OCI-LY1 (cell line): ENCODE measurements at regions not wholly inside any gene's neighbourhood (a gene's known extent, or its start where the extent isn't known, plus 50 kb on each side); places are given as distances from the start of the nearest gene placed in this dataset.

Experiments
- H2AFZ ChIP-seq: fragments of 200-600 bp; sonication (generic), shearing (Covaris generic); 2 replicates; pipeline ENCODE4 v1.6.0; 2014; ENCODE audit warnings: antibody characterized with exemption, mild to moderate bottlenecking, low read length
- H3F3A ChIP-seq: fragments of 200-600 bp; sonication (generic), shearing (Covaris generic); 2 replicates; pipeline ENCODE4 v1.6.0; 2014; ENCODE audit warnings: mild to moderate bottlenecking, antibody characterized with exemption, low read length, moderate library complexity; ENCODE audit not compliant: insufficient read depth
- H3K27ac ChIP-seq: fragments of 200-600 bp; sonication (generic); 2 replicates; pipeline ENCODE4 v1.5.1; 2014; ENCODE audit warnings: low read length, mixed run types, mild to moderate bottlenecking, low read depth; ENCODE audit not compliant: poor library complexity, severe bottlenecking
- H3K27me3 ChIP-seq: fragments of 200-600 bp; sonication (generic); 2 replicates; pipeline ENCODE4 v1.6.0; 2014; ENCODE audit warnings: antibody characterized with exemption, mild to moderate bottlenecking, low read length, moderate library complexity; ENCODE audit not compliant: insufficient read depth
- H3K36me3 ChIP-seq: fragments of 200-600 bp; sonication (generic); 2 replicates; pipeline ENCODE4 v1.6.1; 2014; ENCODE audit warnings: mild to moderate bottlenecking, antibody characterized with exemption, low read length, moderate library complexity, mixed read lengths; ENCODE audit not compliant: insufficient read depth
- H3K4me1 ChIP-seq: fragments of 200-600 bp; sonication (generic); 2 replicates; pipeline ENCODE4 v1.5.1; 2014; ENCODE audit warnings: mild to moderate bottlenecking, low read length, moderate library complexity; ENCODE audit not compliant: insufficient read depth, severe bottlenecking
- H3K4me2 ChIP-seq: fragments of 200-600 bp; sonication (generic), shearing (Covaris generic); 2 replicates; pipeline ENCODE4 v1.6.1; 2014; ENCODE audit warnings: low read length
- H3K4me3 ChIP-seq: fragments of 200-600 bp; sonication (generic); 2 replicates; pipeline ENCODE4 v1.5.1; 2014; ENCODE audit warnings: low read length, low read depth, mild to moderate bottlenecking, mixed read lengths; ENCODE audit not compliant: poor library complexity, severe bottlenecking
- H3K79me2 ChIP-seq: fragments of 200-600 bp; shearing (Covaris generic); 2 replicates; pipeline ENCODE4 v1.6.1; 2016; ENCODE audit warnings: mixed run types, low read length, mixed read lengths; ENCODE audit not compliant: insufficient read depth
- H3K9ac ChIP-seq: fragments of 200-600 bp; sonication (generic), shearing (Covaris generic); 2 replicates; pipeline ENCODE4 v1.6.1; 2014; ENCODE audit warnings: mild to moderate bottlenecking, low read length, mixed read lengths
- H3K9me2 ChIP-seq: fragments of 200-600 bp; sonication (generic), shearing (Covaris generic); 2 replicates; pipeline ENCODE4 v1.6.1; 2014; ENCODE audit warnings: low read depth, mild to moderate bottlenecking, low read length, mixed read lengths
- H3K9me3 ChIP-seq: fragments of 200-600 bp; shearing (Covaris generic); 2 replicates; pipeline ENCODE4 v1.6.1; 2014; ENCODE audit warnings: low read length, mixed read lengths
- H4K20me1 ChIP-seq: fragments of 200-600 bp; sonication (generic), shearing (Covaris generic); 2 replicates; pipeline ENCODE4 v1.6.0; 2016; ENCODE audit warnings: mild to moderate bottlenecking, low read length; ENCODE audit not compliant: insufficient read depth
- CTCF ChIP-seq: fragments of 200-600 bp; sonication (generic), shearing (Covaris generic); IDR thresholded peaks from 2 replicates; pipeline ENCODE4 v1.5.1; 2017; ENCODE audit warnings: mild to moderate bottlenecking, antibody characterized with exemption, low read length, moderate library complexity, mixed read lengths
- EZH2 ChIP-seq: fragments of 200-600 bp; sonication (generic), shearing (Covaris generic); IDR thresholded peaks from 2 replicates; pipeline ENCODE4 v1.8.0; 2017; ENCODE audit warnings: borderline replicate concordance, mixed run types, mild to moderate bottlenecking, antibody characterized with exemption, low read length, moderate library complexity, mixed read lengths

- no peaks in the 10 kb centered on the region; the same call in 1 of the 2 replicates for H3K27me3 ChIP-seq
- no peak overlapping the region for H3K4me2 ChIP-seq
- TF ChIP-seq CTCF (no peak), EZH2 (no peak)
- no peaks in the 10 kb centered on the region for H4K20me1 ChIP-seq
- no peak overlapping the region for H3K9ac ChIP-seq
- H3K4me3 ChIP-seq: no peak overlapping the region
- no peaks in the 10 kb centered on the region for H3K4me1 ChIP-seq
- peaks cover 6% of the 10 kb centered on the region; the same call in 1 of the 2 replicates for H3K9me3 ChIP-seq
- H3F3A ChIP-seq: no peaks in the 10 kb centered on the region
- no peak overlapping the region for H2AFZ ChIP-seq
- no peak overlapping the region for H3K27ac ChIP-seq
- no peaks in the 10 kb centered on the region for H3K79me2 ChIP-seq
- no peaks in the 10 kb centered on the region for H3K36me3 ChIP-seq
- H3K9me2 ChIP-seq: no peaks in the 10 kb centered on the region
These were observed 169.0 kb downstream of the OPA1 start for GRCh38 chr3:193761969-193762368.

GRCh38 chr3:193762657-193763056, 169.6 kb downstream of the OPA1 start:
- H4K20me1 ChIP-seq: no peaks in the 10 kb centered on the region
- H3K4me2 ChIP-seq: no peak overlapping the region
- no peak overlapping the region for H3K27ac ChIP-seq
- TF ChIP-seq CTCF (no peak), EZH2 (no peak)
- H2AFZ ChIP-seq: no peak overlapping the region
- H3K9me2 ChIP-seq: no peaks in the 10 kb centered on the region
- no peaks in the 10 kb centered on the region for H3F3A ChIP-seq
- no peaks in the 10 kb centered on the region for H3K36me3 ChIP-seq
- 0 out of 2 replicates have a peak, but pooled peaks cover 3% of the 10 kb centered on the region for H3K27me3 ChIP-seq
- no peaks in the 10 kb centered on the region for H3K4me1 ChIP-seq
- no peak overlapping the region for H3K4me3 ChIP-seq
- no peak overlapping the region for H3K9ac ChIP-seq
- H3K9me3 ChIP-seq: no peaks in the 10 kb centered on the region
- H3K79me2 ChIP-seq: no peaks in the 10 kb centered on the region

GRCh38 chr3:193764959-193765358, 172.0 kb downstream of the OPA1 start:
- Histone ChIP-seq H3K36me3 (no peaks in the 10 kb centered on the region), H3K4me2 (no peak overlapping the region), H3K9me2 (no peaks in the 10 kb centered on the region), H4K20me1 (no peaks in the 10 kb centered on the region), H3K79me2 (no peaks in the 10 kb centered on the region), H3K9ac (no peak overlapping the region), H3K4me1 (no peaks in the 10 kb centered on the region), H3K9me3 (no peaks in the 10 kb centered on the region), H3K27ac (no peak overlapping the region), H2AFZ (no peak overlapping the region), H3K27me3 (peaks cover 3% of the 10 kb centered on the region; the same call in 1 of the 2 replicates), H3K4me3 (no peak overlapping the region), H3F3A (no peaks in the 10 kb centered on the region)
- TF ChIP-seq CTCF (no peak), EZH2 (no peak)
